Adipocyte (in vitro differentiated cells): ENCODE measurements at regions not wholly inside any gene's neighbourhood (a gene's known extent, or its start where the extent isn't known, plus 50 kb on each side); places are given as distances from the start of the nearest gene placed in this dataset.

Source experiments
- DNase-seq: peaks from one replicate; pipeline ENCODE4 v3.0.0-alpha.2; 2015; ENCODE audit warnings: low read depth
- H3K27me3 ChIP-seq: replicated peaks from 2 replicates; pipeline ENCODE4 v1.7.0; 2013; ENCODE audit warnings: mild to moderate bottlenecking, low read length, moderate library complexity; ENCODE audit not compliant: control insufficient read depth, insufficient read depth
- H3K36me3 ChIP-seq: 2 replicates; pipeline ENCODE4 v1.7.0; 2013; ENCODE audit warnings: low read length, mild to moderate bottlenecking, moderate library complexity; ENCODE audit not compliant: control insufficient read depth, insufficient read depth, severe bottlenecking
- H3K4me1 ChIP-seq: 2 replicates; pipeline ENCODE4 v1.7.0; 2013; ENCODE audit warnings: mild to moderate bottlenecking, low read length, moderate library complexity; ENCODE audit not compliant: control insufficient read depth, insufficient read depth
- H3K4me3 ChIP-seq: 2 replicates; pipeline ENCODE4 v1.7.0; 2013; ENCODE audit warnings: mild to moderate bottlenecking, low read length, moderate library complexity
- H3K9ac ChIP-seq: 2 replicates; pipeline ENCODE4 v1.7.0; 2013; ENCODE audit warnings: mild to moderate bottlenecking, low read length, moderate library complexity
- H3K9me3 ChIP-seq: 2 replicates; pipeline ENCODE4 v1.7.0; 2013; ENCODE audit warnings: mild to moderate bottlenecking, low read length, moderate library complexity; ENCODE audit not compliant: control insufficient read depth

DNA sequence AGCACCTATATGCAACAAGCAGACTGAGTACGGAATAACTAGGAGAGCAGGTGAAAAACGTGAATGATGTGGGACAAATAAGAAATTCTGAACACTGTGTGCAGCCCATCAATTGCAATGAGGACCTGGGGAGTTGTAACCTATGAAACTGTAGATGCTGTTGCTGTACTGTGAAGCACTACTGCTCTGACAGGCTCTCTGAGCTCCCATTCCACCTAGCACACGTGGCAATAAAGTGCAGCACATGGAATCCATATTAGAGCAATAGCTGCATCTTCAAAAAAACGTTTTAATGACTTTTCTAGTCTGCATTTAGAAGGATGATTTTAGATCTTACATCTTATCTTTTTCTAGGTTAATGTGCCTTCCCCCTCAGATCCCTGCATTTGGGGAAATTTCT lies 748.7 kb upstream of the GOLIM4 start:
- Histone ChIP-seq H3K27me3 (peaks cover 19% of the 10 kb centered on the region), H3K4me1 (no peaks in the 10 kb centered on the region), H3K9ac (no peak overlapping the region), H3K4me3 (no peak overlapping the region), H3K36me3 (no peaks in the 10 kb centered on the region), H3K9me3 (no peaks in the 10 kb centered on the region)
- DNase-seq, result no peak

DNA sequence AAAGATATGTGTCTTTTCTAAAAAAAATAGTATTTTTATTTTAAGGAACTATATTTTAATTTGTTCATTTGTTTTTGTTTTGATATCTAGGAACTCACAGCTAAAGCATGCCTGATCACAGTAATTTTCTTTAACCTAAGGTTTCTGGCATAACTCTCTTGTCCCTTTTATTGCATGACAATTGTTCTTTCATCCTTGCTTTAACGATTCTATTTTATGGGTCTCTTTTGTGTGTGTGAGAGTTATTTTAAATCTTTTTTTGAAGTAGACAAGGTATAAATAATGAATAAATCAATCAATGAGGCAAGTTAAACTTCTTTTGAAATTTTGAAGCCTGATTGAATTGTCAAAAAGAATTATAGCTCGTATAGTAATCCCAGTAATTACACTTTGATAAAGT lies 747.8 kb upstream of the GOLIM4 start:
- H3K9me3 ChIP-seq, result no peaks in the 10 kb centered on the region
- no peak for DNase-seq
- peaks cover 19% of the 10 kb centered on the region for H3K27me3 ChIP-seq
- no peaks in the 10 kb centered on the region for H3K36me3 ChIP-seq
- H3K4me1 ChIP-seq, result no peaks in the 10 kb centered on the region
- H3K9ac ChIP-seq, result no peak overlapping the region
- H3K4me3 ChIP-seq, result no peak overlapping the region

DNA sequence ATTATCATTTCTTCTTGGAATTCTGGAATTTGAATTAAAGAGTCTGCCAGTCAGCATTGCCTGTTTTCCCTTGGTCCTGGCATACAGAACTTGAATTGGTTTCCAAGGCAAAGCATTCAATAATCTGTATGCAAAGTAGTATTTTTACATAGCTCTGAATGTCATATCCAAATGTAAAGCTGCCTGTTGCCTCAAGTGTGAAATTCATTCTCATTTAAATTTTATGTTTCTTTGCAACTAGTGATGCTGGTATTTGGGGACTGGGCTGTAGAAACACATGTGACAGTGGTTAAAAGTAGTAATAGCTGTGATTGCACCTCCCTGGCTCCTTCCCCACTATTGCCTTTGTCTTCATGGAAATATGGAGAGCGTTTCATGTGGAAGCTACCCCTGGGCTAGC lies 743.9 kb upstream of the GOLIM4 start:
- no peak for DNase-seq
- no peak overlapping the region for H3K9ac ChIP-seq
- H3K9me3 ChIP-seq, result no peaks in the 10 kb centered on the region
- H3K4me3 ChIP-seq, result no peak overlapping the region
- H3K36me3 ChIP-seq, result no peaks in the 10 kb centered on the region
- H3K27me3 ChIP-seq, result peaks cover 1% of the 10 kb centered on the region
- no peaks in the 10 kb centered on the region for H3K4me1 ChIP-seq

DNA sequence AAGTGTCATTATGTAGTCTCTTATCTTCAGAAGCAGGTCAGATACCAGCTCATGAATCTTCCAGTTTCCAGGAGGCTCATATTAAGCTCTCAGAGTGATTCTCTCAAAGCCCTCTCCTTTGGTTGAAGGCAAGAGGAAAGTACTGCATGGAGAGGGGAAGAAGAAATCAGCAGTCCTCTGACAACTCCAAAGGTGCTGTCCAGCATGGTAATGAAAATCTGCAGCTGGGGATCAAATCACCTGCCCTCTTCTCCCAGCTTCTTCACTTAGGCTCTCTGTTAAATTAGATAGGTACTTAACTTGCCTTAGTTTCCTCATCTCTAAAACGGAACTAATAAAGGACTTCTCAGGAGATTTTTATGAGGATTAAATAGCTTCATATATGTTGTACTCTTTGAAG lies 738.8 kb upstream of the GOLIM4 start:
- H3K27me3 ChIP-seq, result no peaks in the 10 kb centered on the region
- peaks cover 4% of the 10 kb centered on the region for H3K9me3 ChIP-seq
- no peak for DNase-seq
- no peaks in the 10 kb centered on the region for H3K4me1 ChIP-seq
- H3K9ac ChIP-seq, result no peak overlapping the region
- H3K4me3 ChIP-seq, result no peak overlapping the region
- no peaks in the 10 kb centered on the region for H3K36me3 ChIP-seq

DNA sequence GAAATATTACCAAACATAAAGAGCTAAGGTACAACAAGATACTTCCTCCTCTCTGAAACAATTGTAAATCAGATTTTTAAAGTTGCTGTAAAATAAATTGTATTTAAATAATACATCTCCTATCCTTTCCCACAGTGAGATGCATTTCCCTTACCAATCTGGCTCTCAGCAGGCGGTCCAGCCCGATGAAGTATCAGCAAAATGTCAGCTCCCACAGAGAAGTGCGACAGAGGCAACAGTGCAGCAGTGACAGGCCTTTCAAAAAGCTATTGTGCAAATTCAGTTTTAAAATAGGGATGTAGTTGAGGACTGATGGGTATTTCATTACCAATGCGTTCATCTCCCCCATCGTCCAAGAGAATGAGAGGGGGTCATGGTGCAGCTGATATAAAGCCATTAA lies 733.2 kb upstream of the GOLIM4 start:
- H3K36me3 ChIP-seq, result no peaks in the 10 kb centered on the region
- no peak overlapping the region for H3K4me3 ChIP-seq
- H3K27me3 ChIP-seq, result no peaks in the 10 kb centered on the region
- no peak for DNase-seq
- H3K4me1 ChIP-seq, result no peaks in the 10 kb centered on the region
- no peak overlapping the region for H3K9ac ChIP-seq
- H3K9me3 ChIP-seq, result peaks cover 3% of the 10 kb centered on the region

DNA sequence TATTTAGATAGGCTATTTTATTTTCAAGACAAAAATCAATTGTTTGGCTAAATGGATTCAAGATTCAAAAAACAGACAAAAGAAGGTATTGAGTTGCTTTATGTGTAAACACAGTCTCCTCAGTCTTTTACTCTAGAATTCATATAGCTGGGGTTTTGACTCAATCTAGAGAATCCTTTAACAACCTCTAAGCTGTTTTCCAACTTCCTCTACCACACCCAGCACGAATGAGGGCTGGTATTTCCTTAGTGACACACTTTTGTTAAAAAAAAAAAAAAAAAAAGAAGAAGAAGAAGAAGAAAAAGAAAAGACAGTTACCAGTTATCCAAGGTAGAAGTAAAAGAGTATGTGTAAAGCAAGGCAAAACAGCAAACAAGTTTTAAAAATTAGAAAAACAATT lies 732.8 kb upstream of the GOLIM4 start:
- Histone ChIP-seq H3K4me1 (no peaks in the 10 kb centered on the region), H3K9me3 (no peaks in the 10 kb centered on the region), H3K36me3 (no peaks in the 10 kb centered on the region), H3K9ac (no peak overlapping the region), H3K27me3 (no peaks in the 10 kb centered on the region), H3K4me3 (no peak overlapping the region)
- DNase-seq, result no peak

DNA sequence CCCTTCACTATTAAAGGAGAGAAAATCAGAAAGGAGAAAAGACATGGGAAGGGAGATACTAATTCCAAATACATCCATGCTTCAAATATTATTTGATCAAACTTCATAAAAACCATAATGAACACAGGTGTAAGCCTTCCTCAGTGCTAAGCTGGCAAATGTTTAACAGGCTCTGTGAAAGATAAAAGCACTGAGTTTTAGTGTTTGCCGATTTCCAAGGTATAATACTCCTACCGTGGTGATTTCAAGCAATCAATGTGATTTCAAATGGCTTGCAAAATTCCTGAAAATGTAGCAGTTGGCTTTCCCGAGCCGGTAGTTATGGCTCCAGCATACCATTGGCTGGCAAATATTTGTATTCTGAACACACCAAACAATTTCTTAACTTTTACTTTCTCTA lies 732.3 kb upstream of the GOLIM4 start:
- no peak overlapping the region for H3K9ac ChIP-seq
- no peaks in the 10 kb centered on the region for H3K27me3 ChIP-seq
- H3K36me3 ChIP-seq, result no peaks in the 10 kb centered on the region
- no peak overlapping the region for H3K4me3 ChIP-seq
- no peaks in the 10 kb centered on the region for H3K9me3 ChIP-seq
- no peak for DNase-seq
- no peaks in the 10 kb centered on the region for H3K4me1 ChIP-seq

DNA sequence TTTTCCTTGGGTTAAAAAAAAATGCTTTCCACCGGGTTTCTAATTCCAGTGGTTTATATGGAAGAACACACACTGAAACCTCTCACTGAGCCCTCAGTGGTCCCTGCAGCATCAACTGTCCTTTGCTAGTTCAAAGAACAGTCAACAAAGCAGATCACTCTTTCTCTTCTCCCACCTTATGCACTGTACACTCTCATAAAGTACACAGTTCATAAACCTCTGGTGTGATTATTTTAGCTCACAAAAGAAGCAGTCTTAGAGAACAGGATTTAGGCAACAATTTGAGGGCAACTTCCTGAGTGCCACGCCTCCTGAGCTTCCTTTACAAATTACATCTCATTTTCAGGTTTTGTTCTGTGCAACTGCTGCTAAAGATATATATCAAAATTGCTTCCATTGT lies 728.4 kb upstream of the GOLIM4 start:
- Histone ChIP-seq H3K4me1 (no peaks in the 10 kb centered on the region), H3K9me3 (no peaks in the 10 kb centered on the region), H3K27me3 (no peaks in the 10 kb centered on the region), H3K4me3 (no peak overlapping the region), H3K9ac (no peak overlapping the region), H3K36me3 (no peaks in the 10 kb centered on the region)
- no peak for DNase-seq

DNA sequence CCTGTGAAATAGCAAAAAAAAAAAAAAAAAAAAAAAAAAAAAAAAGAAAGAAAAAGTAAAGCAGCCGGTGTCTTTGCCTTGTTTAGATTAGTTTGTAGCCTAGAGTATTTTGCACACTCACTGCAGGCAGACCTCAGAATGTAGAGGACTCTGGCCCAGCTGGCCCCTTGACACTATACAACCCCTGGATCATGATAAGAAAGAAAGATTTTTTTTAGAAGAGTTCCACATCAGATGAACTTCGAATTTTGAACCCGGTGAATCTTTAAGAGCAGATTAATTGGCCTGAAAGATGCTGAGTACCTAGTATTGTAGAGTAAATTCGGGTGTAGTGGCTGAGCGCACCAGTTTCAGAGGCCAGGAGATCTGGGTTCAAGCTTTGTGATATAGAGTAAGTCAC lies 727.7 kb upstream of the GOLIM4 start:
- Histone ChIP-seq H3K9me3 (no peaks in the 10 kb centered on the region), H3K36me3 (no peaks in the 10 kb centered on the region), H3K4me3 (no peak overlapping the region), H3K9ac (no peak overlapping the region), H3K27me3 (no peaks in the 10 kb centered on the region), H3K4me1 (no peaks in the 10 kb centered on the region)
- no peak for DNase-seq

DNA sequence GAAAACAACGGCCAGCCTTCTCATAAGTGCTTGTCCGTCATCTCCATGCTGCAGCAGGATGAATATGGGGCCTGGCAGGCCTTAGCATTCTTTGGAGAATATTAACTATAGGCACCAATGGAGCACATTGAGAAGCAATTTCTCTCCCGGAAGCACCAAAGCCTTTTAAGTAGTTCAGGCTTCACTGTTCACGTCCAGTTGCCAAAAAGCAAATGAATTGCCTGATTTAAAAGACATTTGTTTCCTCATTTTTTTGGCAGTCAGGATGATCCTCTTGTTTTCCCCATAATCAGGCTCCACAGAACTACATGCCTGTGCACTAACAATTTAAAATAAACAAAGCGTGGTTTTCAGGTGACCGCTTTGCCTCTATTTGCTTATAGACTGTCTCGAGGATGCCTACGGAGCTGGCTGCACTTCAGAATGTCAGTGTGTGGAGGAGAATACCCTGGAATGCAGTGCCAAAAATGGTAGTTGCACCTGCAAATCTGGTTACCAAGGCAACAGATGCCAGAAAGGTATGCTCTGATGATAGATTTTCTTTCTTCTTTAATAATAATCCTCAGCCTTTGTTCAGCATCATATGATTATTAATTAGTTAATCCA lies 725.2 kb upstream of the GOLIM4 start:
- no peak for DNase-seq
- H3K9me3 ChIP-seq, result no peaks in the 10 kb centered on the region
- no peak overlapping the region for H3K9ac ChIP-seq
- H3K36me3 ChIP-seq, result no peaks in the 10 kb centered on the region
- no peaks in the 10 kb centered on the region for H3K27me3 ChIP-seq
- no peaks in the 10 kb centered on the region for H3K4me1 ChIP-seq
- H3K4me3 ChIP-seq, result no peak overlapping the region

DNA sequence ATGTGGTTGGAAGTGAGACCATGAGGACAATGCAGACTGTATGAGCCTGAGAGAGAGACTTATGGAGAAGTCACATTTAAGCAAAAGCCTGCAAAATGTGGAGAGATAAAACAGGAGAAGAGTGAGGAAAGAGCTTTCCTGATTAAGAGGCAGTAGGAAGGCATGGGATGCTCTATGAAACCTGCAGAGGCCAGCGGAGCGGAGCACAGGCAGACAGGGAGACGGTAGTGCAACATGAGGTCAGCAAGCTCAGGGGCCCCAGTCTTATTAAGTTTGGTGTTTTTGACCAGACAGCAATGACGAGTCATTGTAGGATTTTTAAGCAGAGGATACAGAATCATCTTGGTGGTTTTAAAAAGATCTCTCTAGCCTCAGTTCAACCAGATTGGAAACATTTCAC lies 721.5 kb upstream of the GOLIM4 start:
- H3K4me1 ChIP-seq, result no peaks in the 10 kb centered on the region
- H3K4me3 ChIP-seq, result no peak overlapping the region
- no peak overlapping the region for H3K9ac ChIP-seq
- H3K27me3 ChIP-seq, result no peaks in the 10 kb centered on the region
- no peaks in the 10 kb centered on the region for H3K9me3 ChIP-seq
- DNase-seq, result no peak
- no peaks in the 10 kb centered on the region for H3K36me3 ChIP-seq

DNA sequence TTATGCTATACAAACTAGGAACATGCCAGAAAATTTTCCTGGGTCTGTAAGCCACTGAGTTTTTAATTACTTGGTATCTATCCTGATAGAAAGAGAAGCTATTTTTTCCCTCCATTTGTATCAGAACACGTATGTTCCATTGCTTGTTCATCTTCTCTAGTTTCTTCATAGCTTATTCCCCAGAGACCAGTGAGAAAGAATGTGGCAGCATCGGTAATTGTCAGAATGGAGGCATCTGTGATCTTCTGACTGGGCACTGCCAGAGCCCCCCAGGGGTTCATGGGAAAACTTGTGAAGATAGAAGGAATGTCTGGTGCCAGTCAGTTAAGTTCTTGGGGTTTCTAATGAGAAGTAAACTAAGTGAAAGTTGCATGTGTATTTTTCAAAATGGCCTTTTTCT lies 720.2 kb upstream of the GOLIM4 start:
- Histone ChIP-seq H3K36me3 (no peaks in the 10 kb centered on the region), H3K27me3 (no peaks in the 10 kb centered on the region), H3K9me3 (no peaks in the 10 kb centered on the region), H3K4me3 (no peak overlapping the region), H3K4me1 (no peaks in the 10 kb centered on the region), H3K9ac (no peak overlapping the region)
- no peak for DNase-seq
